HG03565 (cell line): ENCODE measurements at regions not wholly inside any gene's neighbourhood (a gene's known extent, or its start where the extent isn't known, plus 50 kb on each side); places are given as distances from the start of the nearest gene placed in this dataset.
A peak's percentile ranks its signal among the peaks of the same experiment; 100 is the strongest.
"Not testable (repeated sequence)": the region's sequence is repeated elsewhere in the genome, so short reads cannot be mapped to it uniquely, and the experiment has no call there.

ENCODE experiments used
- ATAC-seq: cut with Tn5 transposase; IDR thresholded peaks from one replicate; pipeline ENCODE4 v1.9.1; 2021; ENCODE audit warnings: mild to moderate bottlenecking, moderate library complexity; ENCODE audit not compliant: unreplicated experiment

DNA sequence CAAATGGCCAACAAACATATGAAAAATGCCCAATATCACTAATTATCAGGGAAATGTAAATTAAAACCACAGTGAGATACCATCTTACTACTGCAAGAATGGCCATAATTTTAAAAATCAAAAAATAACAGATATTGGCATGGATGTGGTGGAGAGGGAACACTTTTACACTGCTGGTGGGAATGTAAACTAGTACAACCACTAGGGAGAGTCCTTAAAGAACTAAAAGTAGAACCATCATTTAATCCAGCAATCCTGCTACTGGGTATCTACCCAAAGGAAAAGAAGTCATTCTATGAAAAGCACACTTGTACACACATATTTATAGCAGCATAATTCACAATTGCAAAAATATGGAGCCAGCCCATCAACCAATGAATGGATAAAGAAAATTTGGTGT, 459.7 kb downstream of the GXYLT1 start:
- no peak for ATAC-seq

DNA sequence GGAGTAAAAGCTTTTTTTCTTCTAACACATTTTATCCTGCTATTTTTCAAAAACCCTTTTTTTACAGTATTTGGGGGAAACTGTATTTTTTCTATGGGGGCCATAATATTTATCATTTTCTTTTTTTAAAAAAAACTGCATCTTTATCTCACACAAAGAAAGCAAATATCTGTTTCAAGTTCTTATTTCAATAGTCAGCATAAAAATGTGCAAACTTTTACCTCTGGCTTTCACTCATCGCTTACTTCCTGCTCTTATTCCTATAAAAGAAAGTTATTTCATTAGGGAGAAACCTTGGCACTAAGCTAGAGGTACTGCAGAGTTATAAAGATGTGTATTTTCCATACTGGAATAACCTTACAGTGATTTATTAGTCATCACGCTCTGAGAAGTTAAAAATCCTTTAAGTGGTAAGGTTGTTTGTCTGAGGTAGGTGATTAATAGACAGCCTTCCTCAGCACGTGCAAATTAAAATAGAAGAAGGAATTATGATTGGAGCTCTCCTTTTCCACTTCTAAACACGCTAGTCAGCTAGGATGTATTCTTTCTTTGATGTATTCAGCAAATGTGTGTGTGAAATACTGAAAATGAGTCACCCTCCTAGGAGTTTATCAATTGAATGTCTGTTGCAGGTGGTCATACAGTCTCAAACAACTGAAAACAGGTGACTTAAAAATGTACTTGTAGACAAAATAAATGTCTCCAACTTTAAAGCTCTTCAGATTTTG, 461.0 kb downstream of the GXYLT1 start:
- ATAC-seq, result no peak

DNA sequence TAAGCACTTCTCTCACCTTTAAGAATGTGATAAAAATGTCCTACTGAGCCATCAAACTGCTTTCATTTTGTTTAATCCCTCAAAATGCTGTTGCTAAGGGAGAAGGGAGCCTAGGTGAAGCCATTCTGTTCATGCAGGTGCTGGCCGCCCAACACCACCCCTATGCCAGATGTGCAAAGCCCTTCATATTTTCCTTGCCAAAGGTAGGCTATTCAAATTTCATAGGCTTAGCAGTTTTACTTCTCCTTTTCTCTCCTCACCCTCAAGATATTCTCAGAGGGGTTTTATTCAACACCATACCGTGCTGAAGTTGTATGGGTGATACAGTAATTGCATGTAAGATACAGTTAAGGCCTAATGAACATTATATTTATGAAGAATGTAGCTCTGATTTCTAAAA, 461.7 kb downstream of the GXYLT1 start:
- ATAC-seq, result peak; percentile 46

DNA sequence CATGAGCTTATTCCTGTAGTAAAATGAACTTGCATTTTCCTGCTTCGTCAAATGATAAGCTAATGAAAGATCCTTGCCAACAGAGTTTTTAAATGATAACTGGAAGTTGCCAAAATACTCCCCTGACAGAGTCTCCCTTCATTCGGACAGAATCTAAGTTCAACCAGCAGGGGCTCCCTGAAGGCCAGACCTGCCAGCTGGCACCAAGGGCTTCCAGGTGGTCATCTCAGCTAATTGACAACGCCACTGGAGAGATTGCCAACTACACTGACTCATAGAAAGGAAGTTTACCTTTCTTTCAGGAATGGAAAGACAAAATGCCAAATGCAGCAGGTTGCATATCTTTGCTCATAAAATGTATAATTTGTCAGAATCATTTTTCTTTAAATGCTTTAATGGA, 462.8 kb downstream of the GXYLT1 start:
- ATAC-seq, result no peak

DNA sequence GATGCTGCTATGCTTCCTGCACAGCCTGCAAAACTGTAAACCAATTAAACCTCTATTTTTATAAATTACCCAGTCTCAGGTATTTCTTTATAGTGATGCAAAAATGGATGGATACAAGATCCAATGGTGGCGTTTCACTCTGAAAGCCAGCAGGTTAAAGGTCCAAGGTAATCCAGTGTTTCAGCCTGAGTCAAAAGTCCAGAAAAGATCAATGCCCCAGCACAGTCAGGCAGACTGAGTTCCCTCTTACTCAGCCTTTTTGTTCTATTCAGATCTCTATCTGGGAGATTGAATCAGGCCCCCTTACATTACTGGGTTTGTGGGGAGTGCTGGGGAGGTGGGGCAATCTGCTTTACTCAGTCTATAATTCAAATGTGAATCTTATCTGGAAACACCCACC, 464.5 kb downstream of the GXYLT1 start:
- no peak for ATAC-seq

DNA sequence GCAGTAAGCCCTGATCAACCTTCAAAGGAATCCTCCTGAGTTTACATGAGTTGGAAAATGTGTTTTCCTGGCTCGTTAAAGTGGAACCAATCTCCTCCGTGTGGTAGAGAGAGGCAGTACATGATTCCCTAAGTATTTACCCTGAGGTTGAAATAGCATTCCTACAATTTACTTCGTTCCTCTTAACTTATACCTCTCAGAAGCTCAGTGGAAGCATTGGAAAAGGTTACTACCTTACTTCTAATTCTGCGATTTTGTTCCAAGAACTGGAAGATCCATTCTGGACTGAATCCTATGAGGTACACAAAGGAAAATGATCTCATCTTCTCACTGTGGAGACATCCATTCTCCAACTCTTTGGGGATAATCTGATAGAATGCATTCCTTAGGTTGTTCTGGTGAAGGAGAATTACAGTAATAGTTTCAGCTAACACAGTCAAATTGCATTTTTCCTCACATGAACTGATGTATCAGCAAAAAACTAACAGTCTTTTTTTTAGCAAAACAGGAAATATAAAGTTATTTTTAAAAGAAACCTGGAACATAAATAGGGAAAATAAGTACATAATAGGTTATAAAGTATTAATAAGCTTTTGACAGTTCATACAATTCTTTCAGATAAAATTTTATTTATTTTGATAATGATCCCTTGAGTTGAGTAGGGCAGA, 475.6 kb downstream of the PDZRN4 start:
- no peak for ATAC-seq

DNA sequence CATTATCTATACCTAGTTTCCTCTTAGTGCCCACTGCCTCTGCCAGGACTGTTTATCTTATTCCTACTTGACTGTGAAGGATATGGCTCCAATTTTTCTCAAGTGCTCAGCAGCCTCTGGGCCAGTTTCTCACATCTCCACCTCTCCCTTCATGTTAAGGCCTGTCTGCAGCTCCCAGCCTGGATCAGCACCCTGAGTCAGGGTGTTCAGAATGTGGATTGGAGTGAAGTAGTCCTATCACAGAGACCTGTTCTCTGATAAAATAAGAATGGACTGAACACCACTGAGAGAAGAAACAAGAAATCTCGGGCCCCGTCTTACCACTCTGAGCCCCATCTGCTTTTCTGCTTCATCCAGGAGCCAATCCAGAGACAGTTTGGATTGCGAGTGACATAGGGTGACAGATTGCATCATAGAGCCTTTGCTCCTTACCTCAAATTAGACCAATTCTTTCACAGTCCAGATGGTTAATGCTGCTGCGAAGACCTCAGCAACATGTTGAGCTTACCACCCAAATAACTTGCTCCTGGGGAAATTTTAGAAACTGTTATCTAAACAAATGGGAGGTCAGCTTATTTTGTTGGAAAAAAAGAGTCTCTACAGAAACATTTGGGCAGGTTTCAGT, 473.1 kb downstream of the PDZRN4 start:
- ATAC-seq, result no peak

DNA sequence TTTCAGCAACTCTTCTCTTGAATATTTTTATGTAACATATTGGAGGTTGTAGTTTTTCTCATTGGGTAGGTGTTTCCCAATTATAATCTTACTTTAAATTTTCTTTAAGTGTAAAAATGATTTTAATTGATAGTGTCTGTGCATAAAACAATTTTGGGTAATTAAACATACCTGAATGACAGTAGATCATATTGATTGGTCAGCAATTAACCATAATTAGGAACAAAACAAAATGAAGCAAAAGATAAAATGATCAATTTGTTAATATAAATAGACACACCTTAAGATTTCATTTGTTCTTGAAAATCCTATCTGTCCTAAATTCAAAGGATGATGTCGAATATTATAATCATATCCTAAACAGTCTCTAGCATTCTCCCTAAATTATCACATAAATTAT, 468.3 kb downstream of the PDZRN4 start:
- ATAC-seq, result no peak

DNA sequence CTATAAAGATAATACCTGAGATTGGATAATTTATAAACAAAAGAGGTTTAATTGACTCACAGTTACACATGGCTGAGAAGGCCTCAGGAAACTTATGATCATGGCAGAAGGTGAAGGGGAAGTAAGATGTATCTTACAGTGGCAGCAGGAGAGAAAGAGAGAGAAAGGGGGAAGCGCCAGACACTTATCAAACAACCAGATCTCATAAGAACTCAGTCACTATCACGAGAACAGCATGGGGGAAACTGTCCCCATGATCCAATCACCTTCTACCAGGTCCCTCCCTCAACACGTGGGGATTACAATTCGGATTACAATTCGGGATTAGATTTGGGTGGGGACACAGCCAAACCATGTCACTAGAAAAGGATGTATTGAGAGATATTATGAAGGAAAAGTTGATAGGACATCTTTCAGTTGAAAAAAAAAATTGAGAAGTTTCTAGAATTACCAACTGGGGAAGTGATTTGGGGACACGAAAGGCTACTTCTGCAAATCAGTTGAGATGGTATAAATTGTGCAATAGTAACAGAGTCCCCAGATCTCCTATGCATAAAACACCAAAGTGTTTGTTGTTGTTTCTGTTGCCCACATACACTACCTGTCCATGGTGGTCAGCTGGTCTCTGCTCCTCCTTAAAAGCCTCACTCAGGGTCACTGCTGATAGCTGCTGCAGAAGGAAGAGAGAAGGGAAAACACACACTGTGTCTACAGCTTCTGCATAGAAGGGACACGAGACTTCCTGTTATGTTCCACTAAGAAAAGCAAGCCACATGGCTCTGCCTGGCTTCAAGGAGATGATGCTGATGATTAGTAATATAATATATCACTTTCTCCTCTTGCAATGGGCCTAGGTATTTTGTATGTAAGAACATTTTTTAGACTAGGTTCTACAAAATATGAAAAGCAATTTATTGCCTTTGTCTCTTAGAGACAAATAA, 465.5 kb downstream of the PDZRN4 start:
- no peak for ATAC-seq

DNA sequence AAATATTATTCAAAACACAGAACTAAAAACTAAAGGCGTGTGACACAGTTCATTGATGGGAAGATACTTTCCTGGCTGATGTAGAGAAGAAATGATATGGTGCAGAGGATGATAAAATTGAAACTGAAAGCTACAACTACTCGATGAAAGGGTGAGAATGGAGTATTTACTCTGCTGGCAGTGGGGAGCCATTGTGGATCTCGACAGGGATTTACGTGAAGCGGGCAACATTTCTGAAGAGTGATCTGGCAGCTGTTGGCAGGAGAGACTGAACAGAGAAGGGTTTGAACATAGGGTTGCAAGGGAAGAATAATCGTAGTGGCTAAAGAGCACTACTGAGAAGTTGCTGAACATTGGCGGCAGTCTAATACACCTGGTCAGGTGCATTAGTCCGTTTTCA, 464.9 kb downstream of the PDZRN4 start:
- no peak for ATAC-seq

DNA sequence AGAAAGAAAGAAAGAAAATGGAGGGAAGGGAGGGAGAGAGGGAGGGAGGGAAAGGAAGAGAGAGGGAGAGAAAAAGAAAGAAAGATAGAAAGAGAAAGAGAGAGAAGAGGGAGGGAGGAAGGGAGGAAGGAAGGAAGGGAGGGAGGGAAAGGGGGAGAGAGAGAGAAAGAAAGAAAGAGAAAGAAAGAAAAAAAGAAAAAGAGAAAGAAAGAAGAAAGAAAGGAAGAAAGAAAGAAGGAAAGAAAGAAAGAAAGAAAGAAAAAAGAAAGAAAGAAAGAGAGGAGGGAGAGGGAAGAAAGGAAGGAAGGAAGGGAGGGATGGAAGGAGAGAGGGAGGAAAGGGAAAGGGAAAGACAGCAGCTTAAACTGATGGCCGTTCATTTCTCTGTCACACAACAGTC, 457.5 kb downstream of the PDZRN4 start:
- ATAC-seq, result no peak

DNA sequence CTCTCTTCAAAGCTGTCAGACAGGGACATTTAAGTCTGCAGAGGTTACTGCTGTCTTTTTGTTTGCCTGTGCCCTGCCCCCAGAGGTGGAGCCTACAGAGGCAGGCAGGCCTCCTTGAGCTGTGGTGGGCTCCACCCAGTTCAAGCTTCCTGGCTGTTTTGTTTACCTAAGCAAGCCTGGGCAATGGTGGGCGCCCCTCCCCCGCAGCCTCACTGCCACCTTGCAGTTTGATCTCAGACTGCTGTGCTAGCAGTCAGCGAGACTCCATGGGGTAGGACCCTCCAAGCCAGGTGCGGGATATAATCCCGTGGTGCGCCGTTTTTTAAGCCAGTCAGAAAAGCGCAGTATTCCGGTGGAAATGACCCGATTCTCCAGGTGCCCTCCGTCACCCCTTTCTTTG, 454.7 kb downstream of the PDZRN4 start:
- not testable (repeated sequence) for ATAC-seq

DNA sequence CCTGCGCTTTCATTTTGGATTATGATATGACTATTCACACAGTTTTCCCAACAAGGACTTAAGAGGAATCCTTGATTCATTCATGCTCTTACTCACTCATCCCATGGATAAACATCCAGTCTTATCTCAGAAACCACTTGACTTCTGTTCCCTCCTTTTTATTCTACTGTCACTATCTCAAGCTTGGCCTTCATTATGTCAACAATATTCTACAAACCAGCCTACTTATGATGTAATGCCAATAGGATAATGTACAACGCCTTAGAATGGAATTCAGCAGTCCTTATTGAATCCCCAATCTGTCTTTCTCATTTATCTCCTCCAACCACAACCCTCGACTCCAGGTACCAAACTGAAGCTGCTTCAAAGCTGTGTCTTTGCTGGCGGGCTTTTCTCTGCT, 448.5 kb downstream of the PDZRN4 start:
- ATAC-seq, result no peak

DNA sequence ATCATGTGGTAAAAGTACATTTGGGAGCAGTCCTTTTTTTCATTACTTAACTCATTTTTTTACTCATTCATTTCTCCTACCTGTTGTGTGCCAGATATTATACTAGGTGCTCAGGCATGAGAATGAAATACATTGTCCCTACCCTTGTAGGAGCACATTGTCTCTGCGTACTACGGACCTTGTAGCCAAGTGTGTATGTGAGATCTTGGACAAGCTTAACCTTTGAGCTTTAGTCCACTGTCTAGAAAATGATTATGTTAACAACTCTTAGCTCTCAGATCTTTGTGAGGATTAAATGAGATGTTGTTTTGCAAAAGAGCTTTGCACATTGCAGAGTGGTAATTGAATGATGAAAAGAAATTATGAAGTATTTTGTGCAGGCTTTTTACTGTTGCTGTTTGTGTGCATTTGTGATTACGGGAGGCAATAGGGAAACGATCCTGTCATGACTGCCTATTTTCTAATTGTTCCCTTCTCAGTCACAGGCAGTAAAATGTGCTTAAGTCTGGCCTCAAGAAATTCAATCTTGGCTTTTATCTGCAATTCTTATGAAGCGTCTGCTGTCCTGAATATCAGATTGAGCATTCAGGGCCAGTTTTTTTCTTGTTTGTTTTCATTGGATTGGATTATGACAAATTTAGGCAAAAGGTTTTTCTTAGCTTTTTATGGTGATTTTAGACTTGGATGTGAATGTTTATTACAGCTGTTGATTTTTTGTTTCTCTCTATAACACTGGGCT, 447.7 kb downstream of the PDZRN4 start:
- no peak for ATAC-seq

DNA sequence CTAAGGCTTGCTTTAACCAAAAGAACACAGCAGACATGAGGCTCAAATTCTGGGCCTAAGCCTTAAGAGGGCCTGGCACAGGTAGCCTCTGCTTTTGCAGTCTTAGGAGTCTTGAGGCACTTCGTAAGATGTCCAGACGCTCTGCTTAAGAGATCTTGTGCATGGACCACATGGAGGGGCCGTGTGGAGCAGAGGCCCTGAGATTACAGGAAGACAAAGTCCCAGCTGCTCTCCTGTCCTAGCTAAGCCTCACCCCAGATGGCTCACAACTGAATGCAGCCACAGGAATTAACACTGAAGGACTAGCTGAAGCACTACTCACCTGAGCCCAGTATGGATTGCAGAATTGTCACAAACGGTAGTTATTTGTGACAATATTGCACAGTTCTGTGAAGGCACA, 446.0 kb downstream of the PDZRN4 start:
- ATAC-seq, result no peak

DNA sequence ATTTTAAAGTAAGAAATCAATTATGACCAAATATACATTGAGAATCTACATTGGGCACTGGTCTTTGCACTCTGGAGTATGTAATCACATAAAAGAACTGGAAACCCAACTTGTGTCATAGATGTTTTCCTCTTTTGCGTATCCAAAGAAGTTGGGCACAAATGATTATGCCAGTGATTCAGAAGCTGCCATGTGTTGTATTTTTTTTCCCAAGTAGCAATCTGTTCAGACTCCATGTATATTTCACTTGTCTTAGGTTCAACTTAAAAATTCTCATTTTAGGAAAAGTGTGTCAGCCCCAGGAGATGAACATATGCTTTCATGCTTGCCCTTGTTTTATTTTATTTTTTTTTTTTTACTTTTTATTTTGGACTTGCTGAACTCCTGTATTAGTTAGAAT, 441.5 kb downstream of the PDZRN4 start:
- ATAC-seq, result no peak

DNA sequence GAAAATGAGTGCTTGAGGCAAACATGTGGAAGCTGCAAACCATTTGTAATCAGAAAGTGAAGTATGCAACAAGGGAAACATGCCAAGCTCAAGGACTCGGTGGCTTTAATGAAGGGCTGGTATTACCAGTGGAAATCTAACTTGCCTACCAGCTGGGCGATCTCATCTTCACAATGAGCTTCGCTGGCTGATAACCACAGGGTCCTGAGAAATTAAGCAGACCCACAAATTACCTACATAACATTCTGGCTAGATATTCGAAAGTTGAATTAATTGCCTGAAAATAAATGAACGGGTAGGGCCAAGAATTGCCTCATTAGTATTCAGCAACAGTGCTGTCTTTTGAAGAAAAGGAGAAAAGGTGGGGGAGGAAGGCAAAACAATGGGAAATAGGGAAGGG, 439.4 kb downstream of the PDZRN4 start:
- no peak for ATAC-seq

DNA sequence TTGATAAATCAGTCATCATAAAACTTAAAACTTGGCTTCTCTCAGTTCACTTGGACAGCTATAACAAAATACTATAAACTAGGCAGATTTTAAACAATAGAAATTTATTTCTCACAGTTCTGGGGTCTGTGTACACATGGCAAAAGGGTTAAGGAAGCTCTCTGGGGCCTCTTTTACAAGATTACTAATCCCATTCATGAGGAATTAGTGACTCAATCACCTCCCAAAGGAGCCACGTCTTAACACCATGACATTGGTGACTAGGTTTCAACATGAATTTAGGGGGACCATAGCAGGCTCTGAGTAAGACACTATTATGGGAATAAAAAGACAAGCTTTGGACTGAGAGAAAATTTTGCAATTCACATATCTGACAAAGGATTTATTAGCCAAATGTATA, 436.5 kb downstream of the PDZRN4 start:
- ATAC-seq, result no peak
